ENCODE measurements at regions not wholly inside any gene's neighbourhood (a gene's known extent, or its start where the extent isn't known, plus 50 kb on each side); places are given as distances from the start of the nearest gene placed in this dataset.

DNA sequence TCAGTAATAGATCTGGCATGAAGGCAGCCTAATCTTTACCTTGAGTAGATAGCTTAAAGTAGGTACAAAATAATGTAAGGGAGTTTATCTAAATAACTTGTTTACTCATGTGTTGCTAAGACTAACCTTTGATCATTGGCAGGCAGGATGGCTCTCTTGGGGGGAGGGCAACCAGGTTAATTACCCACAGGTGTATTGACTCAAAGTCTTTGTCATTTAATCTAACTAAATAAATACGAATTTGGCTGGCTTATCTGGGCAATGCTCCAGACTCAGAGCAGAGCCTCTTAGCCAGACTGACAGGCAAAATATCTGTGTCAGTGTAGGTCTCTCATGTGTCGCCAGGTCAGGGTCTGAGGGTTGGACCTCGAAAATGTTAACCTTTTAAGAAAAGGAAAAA lies 283.4 kb upstream of the KLHL1 start:
- H3K36me3 ChIP-seq (ENCODE audit: low read depth, low read length), result no peaks in the 10 kb centered on the region
- ATAC-seq, result peak; percentile 72
- no peak for TF ChIP-seq EZH2 (IDR thresholded peaks at IDR 0.05; ENCODE audit: low read length, unreplicated experiment)
- H3K4me1 ChIP-seq (ENCODE audit: insufficient read depth, low read length), result peaks cover 17% of the 10 kb centered on the region; the same call in 1 of the 2 replicates
- no peaks in the 10 kb centered on the region for H3K9me2 ChIP-seq (replicated peaks; ENCODE audit: low read length)
- H3K27me3 ChIP-seq (ENCODE audit: low read length), result no peaks in the 10 kb centered on the region
- ChIA-PET POLR2A (ENCODE audit: unreplicated experiment) (no interaction called here), CTCF (no interaction called here)
- no peaks in the 10 kb centered on the region for H3F3A ChIP-seq (ENCODE audit: low read length, unreplicated experiment)
- H3K4me3 ChIP-seq (ENCODE audit: low read length), result no peak overlapping the region
- DNase-seq, result peak; percentile 67
- intact Hi-C loops (cut with micrococcal nuclease), result no loop called here
- H3K79me2 ChIP-seq (ENCODE audit: low read length), result no peaks in the 10 kb centered on the region
- no peak overlapping the region for H3K27ac ChIP-seq (ENCODE audit: low read length)
- no peaks in the 10 kb centered on the region for H3K9me3 ChIP-seq (ENCODE audit: low read length)
- no peak overlapping the region for H3K9ac ChIP-seq (ENCODE audit: low read length)
- no peaks in the 10 kb centered on the region for H4K20me1 ChIP-seq (ENCODE audit: low read length)
- BruUV-seq (replicated peaks), result no TSS peak
- no peak overlapping the region for H2AFZ ChIP-seq (ENCODE audit: low read length)
- peak overlapping the region; percentile 33 for H3K4me2 ChIP-seq (ENCODE audit: low read length)

DNA sequence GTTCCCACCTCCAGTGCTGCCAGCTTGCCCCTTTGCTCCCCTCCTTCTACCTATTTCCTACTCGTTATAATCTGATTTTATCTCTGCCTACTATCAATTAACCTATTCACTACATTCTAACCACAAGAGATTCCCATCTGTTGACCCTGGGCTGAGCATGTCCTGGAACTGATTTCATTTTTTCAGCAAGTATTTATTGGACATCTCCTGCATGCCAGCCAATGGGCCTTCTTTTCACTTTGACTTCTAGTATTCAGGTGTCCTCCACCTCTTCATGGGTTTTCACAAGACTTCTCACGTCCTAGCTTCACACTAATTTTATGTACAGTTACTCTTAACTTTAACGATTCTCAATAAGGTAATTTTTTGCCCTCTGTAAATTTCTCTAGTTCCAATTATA lies 282.7 kb upstream of the KLHL1 start:
- ChIA-PET POLR2A (ENCODE audit: unreplicated experiment) (no interaction called here), CTCF (no interaction called here)
- TF ChIP-seq EZH2 (IDR thresholded peaks at IDR 0.05; ENCODE audit: low read length, unreplicated experiment), result no peak
- no TSS peak for BruUV-seq (replicated peaks)
- Histone ChIP-seq H3K9me2 (replicated peaks; ENCODE audit: low read length) (no peaks in the 10 kb centered on the region), H3K27me3 (ENCODE audit: low read length) (no peaks in the 10 kb centered on the region), H3K27ac (ENCODE audit: low read length) (no peak overlapping the region), H3K4me1 (ENCODE audit: insufficient read depth, low read length) (peaks cover 17% of the 10 kb centered on the region; the same call in 1 of the 2 replicates), H3K9ac (ENCODE audit: low read length) (no peak overlapping the region), H3K4me2 (ENCODE audit: low read length) (peak overlapping the region; percentile 33; the same call in 1 of the 2 replicates), H3K4me3 (ENCODE audit: low read length) (no peak overlapping the region), H3F3A (ENCODE audit: low read length, unreplicated experiment) (no peaks in the 10 kb centered on the region), H4K20me1 (ENCODE audit: low read length) (no peaks in the 10 kb centered on the region), H3K79me2 (ENCODE audit: low read length) (no peaks in the 10 kb centered on the region), H3K9me3 (ENCODE audit: low read length) (no peaks in the 10 kb centered on the region), H3K36me3 (ENCODE audit: low read depth, low read length) (no peaks in the 10 kb centered on the region), H2AFZ (ENCODE audit: low read length) (no peak overlapping the region)
- DNase-seq (no peak), ATAC-seq (no peak)
- intact Hi-C loops (cut with micrococcal nuclease), result no loop called here

DNA sequence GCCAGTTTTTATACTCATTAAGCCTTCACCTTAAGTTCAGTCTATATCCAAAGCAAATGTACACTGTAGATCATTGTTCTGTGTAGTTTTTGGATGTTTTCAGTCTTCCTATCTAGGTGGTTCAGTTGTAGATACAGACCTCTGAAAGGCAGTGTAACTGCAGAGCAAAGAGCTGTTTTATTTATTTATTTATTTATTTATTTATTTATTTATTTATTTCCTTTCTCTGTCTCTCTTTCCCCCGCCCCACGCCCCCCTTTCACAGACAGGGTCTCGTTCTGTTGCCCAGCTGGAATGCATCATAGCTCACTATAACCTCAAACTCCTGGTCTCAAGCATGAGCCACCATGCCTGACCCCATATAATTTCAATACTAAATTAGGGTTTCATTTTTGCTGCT lies 281.8 kb upstream of the KLHL1 start:
- peaks cover 17% of the 10 kb centered on the region; the same call in 1 of the 2 replicates for H3K4me1 ChIP-seq (ENCODE audit: insufficient read depth, low read length)
- POLR2A ChIA-PET (ENCODE audit: unreplicated experiment), result no interaction called here

DNA sequence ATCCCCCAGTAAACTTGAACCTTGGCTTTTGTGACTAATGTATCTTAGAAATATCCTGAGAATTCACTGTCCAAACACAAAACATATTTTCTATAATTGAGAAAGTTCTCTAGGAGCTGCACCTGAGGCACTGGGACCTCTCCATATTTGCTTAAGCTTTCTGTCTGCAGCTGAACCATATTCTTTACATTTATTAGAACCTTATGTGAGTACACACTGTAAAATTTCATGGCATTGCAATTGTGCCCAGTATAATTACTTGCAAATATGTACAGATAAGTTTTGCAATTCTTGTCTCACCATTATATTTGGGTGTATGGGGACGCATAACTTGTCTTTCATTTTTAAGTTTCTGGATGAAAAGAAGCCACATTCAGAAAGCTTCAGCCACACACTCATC lies 280.7 kb upstream of the KLHL1 start:
- Histone ChIP-seq H3F3A (ENCODE audit: low read length, unreplicated experiment) (no peaks in the 10 kb centered on the region), H3K9ac (ENCODE audit: low read length) (no peak overlapping the region), H3K36me3 (ENCODE audit: low read depth, low read length) (no peaks in the 10 kb centered on the region), H3K79me2 (ENCODE audit: low read length) (no peaks in the 10 kb centered on the region), H3K4me3 (ENCODE audit: low read length) (no peak overlapping the region), H3K9me2 (replicated peaks; ENCODE audit: low read length) (no peaks in the 10 kb centered on the region), H4K20me1 (ENCODE audit: low read length) (no peaks in the 10 kb centered on the region), H3K4me1 (ENCODE audit: insufficient read depth, low read length) (peaks cover 17% of the 10 kb centered on the region; the same call in 1 of the 2 replicates), H2AFZ (ENCODE audit: low read length) (no peak overlapping the region), H3K27ac (ENCODE audit: low read length) (no peak overlapping the region), H3K9me3 (ENCODE audit: low read length) (no peaks in the 10 kb centered on the region), H3K27me3 (ENCODE audit: low read length) (no peaks in the 10 kb centered on the region), H3K4me2 (ENCODE audit: low read length) (no peak overlapping the region)
- DNase-seq (peak; percentile 20), ATAC-seq (peak; percentile 52)
- intact Hi-C loops (cut with micrococcal nuclease), result no loop called here
- CTCF ChIA-PET, result no interaction called here
- TF ChIP-seq EZH2phosphoT487 (IDR thresholded peaks at IDR 0.05; ENCODE audit: borderline replicate concordance, low read length) (no peak), EZH2 (IDR thresholded peaks at IDR 0.05; ENCODE audit: low read length, unreplicated experiment) (no peak)
- TF ChIP-seq, protein P1, sequence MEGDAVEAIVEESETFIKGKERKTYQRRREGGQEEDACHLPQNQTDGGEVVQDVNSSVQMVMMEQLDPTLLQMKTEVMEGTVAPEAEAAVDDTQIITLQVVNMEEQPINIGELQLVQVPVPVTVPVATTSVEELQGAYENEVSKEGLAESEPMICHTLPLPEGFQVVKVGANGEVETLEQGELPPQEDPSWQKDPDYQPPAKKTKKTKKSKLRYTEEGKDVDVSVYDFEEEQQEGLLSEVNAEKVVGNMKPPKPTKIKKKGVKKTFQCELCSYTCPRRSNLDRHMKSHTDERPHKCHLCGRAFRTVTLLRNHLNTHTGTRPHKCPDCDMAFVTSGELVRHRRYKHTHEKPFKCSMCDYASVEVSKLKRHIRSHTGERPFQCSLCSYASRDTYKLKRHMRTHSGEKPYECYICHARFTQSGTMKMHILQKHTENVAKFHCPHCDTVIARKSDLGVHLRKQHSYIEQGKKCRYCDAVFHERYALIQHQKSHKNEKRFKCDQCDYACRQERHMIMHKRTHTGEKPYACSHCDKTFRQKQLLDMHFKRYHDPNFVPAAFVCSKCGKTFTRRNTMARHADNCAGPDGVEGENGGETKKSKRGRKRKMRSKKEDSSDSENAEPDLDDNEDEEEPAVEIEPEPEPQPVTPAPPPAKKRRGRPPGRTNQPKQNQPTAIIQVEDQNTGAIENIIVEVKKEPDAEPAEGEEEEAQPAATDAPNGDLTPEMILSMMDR (conservative IDR thresholded peaks at IDR 0.05; ENCODE audit: low read depth, low read length), result no peak
- POLR2A ChIA-PET (ENCODE audit: unreplicated experiment), result no interaction called here
- BruUV-seq (replicated peaks), result no TSS peak

More for the DNA sequence above, 281.8 kb upstream of the KLHL1 start:
- Histone ChIP-seq H3K27me3 (ENCODE audit: low read length) (no peaks in the 10 kb centered on the region), H3K27ac (ENCODE audit: low read length) (no peak overlapping the region), H3K79me2 (ENCODE audit: low read length) (no peaks in the 10 kb centered on the region), H4K20me1 (ENCODE audit: low read length) (no peaks in the 10 kb centered on the region), H3K36me3 (ENCODE audit: low read depth, low read length) (no peaks in the 10 kb centered on the region), H3K9me3 (ENCODE audit: low read length) (no peaks in the 10 kb centered on the region), H3K4me3 (ENCODE audit: low read length) (no peak overlapping the region), H3K4me2 (ENCODE audit: low read length) (no peak overlapping the region), H2AFZ (ENCODE audit: low read length) (no peak overlapping the region), H3K9ac (ENCODE audit: low read length) (no peak overlapping the region), H3F3A (ENCODE audit: low read length, unreplicated experiment) (no peaks in the 10 kb centered on the region), H3K9me2 (replicated peaks; ENCODE audit: low read length) (no peaks in the 10 kb centered on the region)
- ATAC-seq, result no peak
- DNase-seq, result no peak
- TF ChIP-seq EZH2phosphoT487 (IDR thresholded peaks at IDR 0.05; ENCODE audit: borderline replicate concordance, low read length), result no peak
- TF ChIP-seq, protein P1 (conservative IDR thresholded peaks at IDR 0.05; ENCODE audit: low read depth, low read length), result no peak
- TF ChIP-seq EZH2 (IDR thresholded peaks at IDR 0.05; ENCODE audit: low read length, unreplicated experiment), result no peak
- CTCF ChIA-PET, result no interaction called here
- intact Hi-C loops (cut with micrococcal nuclease), result no loop called here
- BruUV-seq (replicated peaks), result no TSS peak
